Stimulated activated CD4-positive, alpha-beta T cell treated with anti-CD3 and anti-CD28 coated beads, Interleukin-12 subunit alpha, Interleukin-12 subunit beta, amount 100 ng/mL, for 24 hours (primary cell): ENCODE measurements at regions not wholly inside any gene's neighbourhood (a gene's known extent, or its start where the extent isn't known, plus 50 kb on each side); places are given as distances from the start of the nearest gene placed in this dataset.

Experiments
- DNase-seq, 2 experiments: peaks; one replicate each; pipeline ENCODE4 v3.0.0-alpha.2; 2020; ENCODE audit warnings: low read depth in 2 of 2

DNA sequence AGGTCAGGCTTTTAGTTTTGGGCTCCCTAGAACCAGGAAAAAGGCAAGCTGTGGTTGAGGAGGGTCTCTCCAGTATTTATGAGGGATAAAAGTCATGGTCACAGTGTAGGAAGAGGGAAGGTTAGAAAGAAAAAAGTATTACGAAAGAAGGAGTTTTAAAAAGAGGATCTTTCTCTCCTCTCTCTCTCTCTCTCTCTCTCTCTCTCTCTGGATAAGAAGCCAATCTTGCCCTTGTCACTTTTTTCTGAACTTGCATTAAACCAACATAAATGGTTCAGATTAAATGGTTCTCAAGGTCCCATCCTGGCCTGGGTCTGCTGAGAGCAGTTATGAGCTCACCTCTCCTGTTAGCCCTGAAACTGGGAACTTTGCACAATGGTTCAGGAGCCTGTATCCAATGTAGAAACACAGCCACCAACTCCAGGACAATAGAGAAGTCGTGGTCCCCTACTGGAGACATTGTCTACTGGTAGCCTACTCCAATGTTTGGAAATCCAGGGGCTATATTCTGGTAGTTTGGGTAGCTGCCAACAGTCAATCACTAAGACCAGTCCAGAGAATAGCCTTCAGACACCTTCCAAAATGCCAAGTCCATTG lies 131.9 kb downstream of the DAD1 start:
- no peak for DNase-seq

DNA sequence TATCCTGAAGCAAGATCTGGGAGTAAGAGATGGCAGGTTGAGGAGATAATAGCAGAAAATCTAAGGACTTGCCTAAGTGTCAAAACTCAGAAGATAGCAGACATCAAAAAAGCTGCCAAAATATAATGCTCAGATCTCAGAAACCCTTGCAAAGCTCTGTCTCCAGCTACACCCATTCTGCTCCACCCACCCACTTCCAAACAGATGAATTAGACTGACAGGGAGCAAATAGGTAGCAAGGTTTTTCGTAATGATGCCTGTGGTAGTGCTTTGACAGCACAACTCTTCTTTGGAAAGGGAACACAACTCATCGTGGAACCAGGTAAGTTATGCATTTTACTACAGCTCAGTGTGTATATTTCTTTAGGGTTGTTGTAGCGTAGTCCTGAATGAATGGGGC lies 132.6 kb downstream of the DAD1 start:
- no peak for DNase-seq

- no peak for DNase-seq
Measured at GRCh38 chr14:22452330-22452729, 136.7 kb downstream of the DAD1 start.

DNA sequence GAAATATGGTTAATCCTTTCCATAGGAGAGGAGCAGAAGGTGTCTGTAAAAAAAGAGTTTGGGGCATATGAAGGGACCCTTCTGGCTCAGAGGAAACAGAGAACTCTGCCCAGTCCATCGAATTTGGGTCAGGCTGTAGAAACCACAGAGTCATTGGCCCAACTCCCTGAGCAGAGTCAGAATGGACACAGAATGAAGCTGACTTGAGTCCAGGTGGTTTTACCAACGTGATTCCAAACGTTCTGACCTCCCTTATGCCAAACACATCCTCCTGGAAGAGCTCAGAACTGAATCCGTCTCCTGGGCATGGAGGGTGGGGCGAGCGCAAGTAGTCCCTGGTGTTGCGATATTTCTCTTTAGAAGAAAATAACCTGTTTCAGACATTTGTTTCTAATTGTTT lies 138.8 kb downstream of the DAD1 start:
- no peak for DNase-seq

GRCh38 chr14:22449600-22449905 lies 139.5 kb downstream of the DAD1 start:
- no peak for DNase-seq

- no peak for DNase-seq
Measured at GRCh38 chr14:22448905-22449599, 140.0 kb downstream of the DAD1 start.

- DNase-seq: no peak
Measured at GRCh38 chr14:22448035-22448904, 140.8 kb downstream of the DAD1 start.

DNA sequence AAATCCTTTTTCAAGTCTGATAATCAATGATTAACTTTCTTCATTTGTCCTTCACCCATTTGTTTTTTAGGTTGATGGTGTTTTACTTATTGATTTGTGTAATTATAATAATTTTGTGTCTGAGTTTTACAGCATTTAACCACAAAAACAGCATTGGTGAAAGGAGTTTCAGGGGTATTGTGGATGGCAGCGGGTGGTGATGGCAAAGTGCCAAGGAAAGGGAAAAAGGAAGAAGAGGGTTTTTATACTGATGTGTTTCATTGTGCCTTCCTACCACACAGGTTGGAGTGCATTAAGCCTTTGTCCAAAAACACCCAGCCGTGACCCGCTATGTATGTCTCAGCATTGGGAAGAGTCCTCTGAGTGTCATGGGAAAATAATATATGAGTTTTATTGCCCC lies 150.3 kb downstream of the DAD1 start:
- DNase-seq: no peak

GRCh38 chr14:22434901-22435550 lies 154.0 kb downstream of the DAD1 start:
- no peak for DNase-seq

GRCh38 chr14:22434030-22434429 lies 155.0 kb downstream of the DAD1 start:
- no peak for DNase-seq

DNA sequence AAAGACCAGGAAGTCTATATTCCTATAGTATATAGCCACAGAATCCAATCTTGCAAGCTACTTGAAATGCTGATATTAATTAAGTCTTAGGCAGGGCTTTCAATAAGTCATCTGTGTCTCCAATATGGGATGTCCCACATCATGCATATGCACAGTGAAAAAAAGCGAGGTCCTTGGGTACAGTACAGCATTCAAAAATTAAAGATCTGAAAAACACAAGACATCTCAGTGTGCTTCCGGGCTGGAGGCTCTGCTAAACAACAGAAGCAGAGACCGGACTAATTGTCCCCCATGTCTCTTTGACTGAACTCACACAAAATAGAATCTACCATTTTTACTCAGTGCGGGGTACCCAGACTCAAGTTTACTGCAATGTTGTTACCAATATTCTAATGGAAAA lies 156.0 kb downstream of the DAD1 start:
- DNase-seq: no peak

- no peak for DNase-seq
Measured at GRCh38 chr14:22432348-22432976, 156.6 kb downstream of the DAD1 start.

DNA sequence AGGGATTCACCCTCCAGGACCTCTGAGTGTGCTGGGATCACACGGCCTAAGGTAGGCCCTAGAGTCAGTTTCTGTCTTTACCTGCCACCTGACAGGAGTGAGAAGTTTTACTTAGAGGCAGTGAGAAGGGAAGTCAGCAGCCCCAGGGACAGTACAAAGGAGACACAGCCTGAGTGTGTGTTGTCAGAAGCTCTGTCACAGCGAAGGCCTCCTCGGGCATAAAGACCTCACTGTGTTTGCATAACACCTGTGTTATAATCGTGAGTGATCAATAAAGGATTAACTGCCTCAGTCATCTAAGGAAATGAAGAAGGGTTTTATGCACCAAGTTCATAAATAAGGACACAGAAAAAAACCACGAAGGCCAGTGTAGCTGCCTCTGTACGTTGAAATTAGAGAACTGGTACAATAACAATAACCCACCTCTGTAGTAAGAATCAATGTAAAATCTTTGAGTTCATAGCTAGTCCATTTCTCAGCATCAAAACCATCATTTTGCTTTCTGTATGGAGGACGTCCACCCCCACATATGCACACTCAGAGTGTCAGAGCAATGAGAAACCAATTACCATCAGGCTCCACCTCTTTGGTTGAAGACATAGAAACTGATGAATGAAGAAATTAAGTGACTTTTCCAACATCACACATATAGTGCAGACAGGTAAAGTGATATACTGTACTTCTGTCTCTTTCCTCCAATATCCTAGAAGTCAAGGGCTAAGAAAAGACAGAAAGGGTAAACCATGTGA lies 159.3 kb downstream of the DAD1 start:
- DNase-seq: no peak

- no peak for DNase-seq
Measured at GRCh38 chr14:22428700-22429291, 160.2 kb downstream of the DAD1 start.

GRCh38 chr14:22427771-22428231 lies 161.2 kb downstream of the DAD1 start:
- DNase-seq: no peak

DNA sequence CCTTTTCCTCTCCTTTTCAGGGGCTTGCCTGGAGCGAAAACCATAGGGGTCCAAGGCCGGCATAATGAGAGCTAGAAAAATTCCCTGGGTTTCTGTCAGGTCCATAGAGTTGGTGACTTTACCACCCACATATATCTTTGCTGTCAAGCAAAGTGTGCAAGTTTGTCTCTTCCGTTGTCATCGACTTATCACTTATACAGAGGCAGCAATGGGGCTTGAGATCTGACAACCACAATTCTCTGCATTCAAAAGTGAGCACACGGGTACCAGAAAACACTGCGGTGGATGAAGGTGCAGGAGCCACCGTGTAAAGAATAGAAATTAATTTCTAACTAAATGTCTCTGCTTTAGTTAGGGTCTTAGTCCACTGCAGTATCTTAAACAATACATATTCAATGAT lies 162.3 kb downstream of the DAD1 start:
- DNase-seq: no peak

GRCh38 chr14:22423958-22424357 lies 165.1 kb downstream of the DAD1 start:
- DNase-seq: no peak

DNA sequence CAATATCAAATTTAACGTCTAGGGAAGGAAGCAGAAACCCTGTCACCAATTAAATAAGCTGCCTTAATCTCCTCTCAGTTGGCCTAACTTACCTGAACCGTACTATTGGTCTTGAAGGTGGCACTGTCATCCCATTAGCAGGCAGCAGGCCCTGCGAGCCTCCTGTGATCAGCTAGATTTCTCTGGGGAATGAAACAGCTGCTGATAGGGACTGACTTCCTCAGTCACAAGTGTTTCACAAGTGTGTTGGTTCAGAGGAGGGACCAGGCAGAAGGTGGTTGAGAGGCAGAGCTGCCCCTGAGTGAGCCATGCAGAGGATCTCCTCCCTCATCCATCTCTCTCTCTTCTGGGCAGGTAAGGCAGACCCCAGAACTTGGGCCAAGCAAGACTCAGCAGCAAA lies 166.8 kb downstream of the DAD1 start:
- no peak for DNase-seq

GRCh38 chr14:22420598-22421186 lies 168.3 kb downstream of the DAD1 start:
- no peak for DNase-seq

DNA sequence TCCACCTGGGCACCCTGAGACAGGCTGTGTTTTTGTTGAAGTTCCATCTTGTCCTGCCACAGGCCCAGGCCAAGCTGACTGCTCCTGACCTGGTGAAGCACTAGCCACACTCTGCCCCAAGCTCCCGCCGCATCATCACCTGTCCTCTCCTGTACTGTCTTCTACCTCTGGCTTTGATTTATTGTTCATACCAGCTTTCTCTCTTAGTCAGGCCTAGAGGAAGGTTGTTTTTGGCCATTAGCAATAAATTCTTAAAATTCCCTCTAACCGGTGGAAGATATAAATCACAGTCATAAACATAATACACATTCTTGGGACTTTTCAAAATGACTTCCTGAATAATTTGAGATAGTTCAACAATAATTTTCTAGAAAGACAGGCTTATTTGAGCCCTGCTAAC lies 169.4 kb downstream of the DAD1 start:
- no peak for DNase-seq
